ENCODE measurements at regions not wholly inside any gene's neighbourhood (a gene's known extent, or its start where the extent isn't known, plus 50 kb on each side); places are given as distances from the start of the nearest gene placed in this dataset.

GRCh38 chr18:45267622-45268021 is 347.7 kb upstream of the SLC14A2 start:
- TF ChIP-seq CTCF (IDR thresholded peaks at IDR 0.05) (no peak), EZH2 (IDR thresholded peaks at IDR 0.05) (no peak)
